HuH-7.5 (cell line): ENCODE measurements at regions not wholly inside any gene's neighbourhood (a gene's known extent, or its start where the extent isn't known, plus 50 kb on each side); places are given as distances from the start of the nearest gene placed in this dataset.

Source experiments
- DNase-seq: peaks from one replicate; pipeline ENCODE4 v3.0.0; 2011; ENCODE audit warnings: low spot score

- DNase-seq: no peak
Measured at GRCh38 chr9:1429297-1429696, 379.1 kb downstream of the DMRT2 start.

- no peak for DNase-seq
Measured at GRCh38 chr9:1431461-1431860, 381.3 kb downstream of the DMRT2 start.

GRCh38 chr9:1434052-1434767 lies 384.1 kb downstream of the DMRT2 start:
- no peak for DNase-seq

GRCh38 chr9:1434811-1435210 lies 384.7 kb downstream of the DMRT2 start:
- no peak for DNase-seq

- DNase-seq: no peak
Measured at GRCh38 chr9:1440256-1440655, 390.1 kb downstream of the DMRT2 start.

GRCh38 chr9:1442105-1442504 lies 391.9 kb downstream of the DMRT2 start:
- DNase-seq: no peak

- DNase-seq: no peak
Measured at GRCh38 chr9:1443450-1443849, 393.3 kb downstream of the DMRT2 start.

GRCh38 chr9:1446671-1447070 lies 396.5 kb downstream of the DMRT2 start:
- no peak for DNase-seq

GRCh38 chr9:1453636-1454035 lies 403.5 kb downstream of the DMRT2 start:
- DNase-seq: no peak

GRCh38 chr9:1454211-1454610 lies 404.1 kb downstream of the DMRT2 start:
- DNase-seq: no peak

- no peak for DNase-seq
Measured at GRCh38 chr9:1454616-1455347, 404.6 kb downstream of the DMRT2 start.

- DNase-seq: no peak
Measured at GRCh38 chr9:1455766-1456165, 405.6 kb downstream of the DMRT2 start.

GRCh38 chr9:1456301-1457024 lies 406.3 kb downstream of the DMRT2 start:
- DNase-seq: no peak

GRCh38 chr9:1457460-1457859 lies 407.3 kb downstream of the DMRT2 start:
- no peak for DNase-seq

GRCh38 chr9:1458503-1458902 lies 408.3 kb downstream of the DMRT2 start:
- DNase-seq: no peak

- no peak for DNase-seq
Measured at GRCh38 chr9:1460143-1460769, 410.1 kb downstream of the DMRT2 start.

- DNase-seq: no peak
Measured at GRCh38 chr9:1461812-1462211, 411.7 kb downstream of the DMRT2 start.

GRCh38 chr9:1462626-1463308 lies 412.6 kb downstream of the DMRT2 start:
- no peak for DNase-seq

- DNase-seq: no peak
Measured at GRCh38 chr9:1469996-1470395, 419.8 kb downstream of the DMRT2 start.

GRCh38 chr9:1473956-1474634 lies 423.9 kb downstream of the DMRT2 start:
- no peak for DNase-seq

- no peak for DNase-seq
Measured at GRCh38 chr9:1474671-1475070, 424.5 kb downstream of the DMRT2 start.
